Inflammatory macrophage treated with lipopolysaccharide for 1 hour (primary cell): ENCODE measurements at regions not wholly inside any gene's neighbourhood (a gene's known extent, or its start where the extent isn't known, plus 50 kb on each side); places are given as distances from the start of the nearest gene placed in this dataset.

ENCODE experiments used
- DNase-seq, 2 donors: peaks; one replicate each; pipeline ENCODE4 v3.0.0-alpha.2; 2020 to 2022

- DNase-seq: no peak
Measured at GRCh38 chr10:125397608-125398007, 237.2 kb upstream of the CTBP2 start.

- no peak for DNase-seq
Measured at GRCh38 chr10:125396676-125397075, 236.3 kb upstream of the CTBP2 start.

- DNase-seq: no peak
Measured at GRCh38 chr10:125392609-125393008, 232.2 kb upstream of the CTBP2 start.

DNA sequence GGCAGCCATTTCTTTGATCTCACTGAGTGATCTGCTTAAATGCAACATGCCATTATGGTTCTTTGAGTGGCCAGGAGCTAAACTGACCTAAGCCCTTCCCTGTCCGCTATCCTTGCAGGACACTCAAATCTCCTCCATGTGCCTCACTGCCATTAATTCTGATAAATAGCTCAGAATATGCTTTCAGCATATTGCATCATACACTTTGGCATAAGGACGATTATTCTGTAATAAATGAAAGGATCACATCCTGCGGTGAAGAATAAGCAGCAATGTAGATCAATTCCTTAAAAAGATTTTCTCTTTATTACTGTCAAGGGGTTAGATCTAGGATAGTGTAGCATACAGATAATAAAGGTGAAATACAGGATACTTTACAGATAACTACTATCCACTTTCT, 231.8 kb upstream of the CTBP2 start:
- no peak for DNase-seq

DNA sequence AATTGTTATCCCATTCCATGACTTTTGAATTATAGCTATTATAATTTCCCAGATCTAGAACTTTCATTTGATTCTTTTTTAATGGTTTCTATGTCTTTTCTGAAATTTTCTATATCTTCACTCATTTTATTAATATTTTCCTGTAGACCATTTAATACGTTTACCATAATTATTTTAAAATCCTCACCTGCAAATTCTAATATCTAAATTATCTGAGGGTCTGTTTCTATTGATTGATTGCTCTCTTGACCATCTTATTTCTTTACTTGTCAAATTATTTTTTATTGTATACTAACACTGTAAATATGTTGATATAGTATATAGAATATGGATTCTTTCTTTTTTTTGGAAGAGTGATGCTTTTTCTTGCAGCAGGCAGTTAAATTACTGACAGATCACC, 229.3 kb upstream of the CTBP2 start:
- DNase-seq: no peak

GRCh38 chr10:125379592-125379991, 219.2 kb upstream of the CTBP2 start:
- no peak for DNase-seq

GRCh38 chr10:125377368-125377767, 217.0 kb upstream of the CTBP2 start:
- no peak for DNase-seq

DNA sequence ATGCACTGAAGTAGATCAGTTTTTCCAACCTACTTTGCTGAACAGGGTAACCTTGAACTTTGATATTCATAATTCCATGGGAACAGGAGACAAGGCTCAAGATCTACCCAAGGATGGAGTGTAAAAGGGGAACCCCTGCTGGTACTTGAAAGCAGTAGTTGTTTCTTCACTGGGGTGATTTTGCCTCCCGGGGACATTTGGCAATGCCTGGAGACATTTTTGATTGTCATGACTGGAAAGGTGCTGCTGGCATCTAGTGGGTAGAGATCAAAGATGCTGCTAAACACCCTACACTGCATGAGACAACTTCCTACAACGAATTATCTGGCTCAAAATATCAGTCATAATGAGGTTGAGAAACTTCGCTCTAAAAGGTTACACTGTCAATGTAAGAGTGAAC, 214.8 kb upstream of the CTBP2 start:
- no peak for DNase-seq

DNA sequence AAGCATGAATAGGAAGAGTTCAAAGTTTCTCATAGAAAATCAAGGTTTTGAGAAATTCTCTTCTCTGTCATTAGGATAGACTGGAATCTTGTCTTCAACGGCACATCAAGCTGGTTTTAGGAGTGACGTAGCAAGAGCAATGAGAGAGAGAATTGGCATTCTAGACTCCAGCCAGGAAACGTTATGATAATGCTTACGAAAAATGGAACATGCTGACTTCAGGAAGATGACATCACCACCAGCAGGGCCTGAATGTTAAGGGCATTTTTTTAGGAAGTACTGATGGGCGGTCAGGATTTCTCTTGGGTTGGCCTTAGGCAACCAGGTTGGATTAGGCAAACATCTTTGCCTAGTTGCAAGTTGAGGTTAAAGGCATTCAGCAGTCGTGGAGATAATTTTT, 213.2 kb upstream of the CTBP2 start:
- peak; percentile 7 to 11 for DNase-seq

GRCh38 chr10:125370578-125370977, 210.2 kb upstream of the CTBP2 start:
- DNase-seq: no peak

- no peak for DNase-seq
Measured at GRCh38 chr10:125369382-125370326, 209.3 kb upstream of the CTBP2 start.

GRCh38 chr10:125368146-125368545, 207.8 kb upstream of the CTBP2 start:
- DNase-seq: no peak

DNA sequence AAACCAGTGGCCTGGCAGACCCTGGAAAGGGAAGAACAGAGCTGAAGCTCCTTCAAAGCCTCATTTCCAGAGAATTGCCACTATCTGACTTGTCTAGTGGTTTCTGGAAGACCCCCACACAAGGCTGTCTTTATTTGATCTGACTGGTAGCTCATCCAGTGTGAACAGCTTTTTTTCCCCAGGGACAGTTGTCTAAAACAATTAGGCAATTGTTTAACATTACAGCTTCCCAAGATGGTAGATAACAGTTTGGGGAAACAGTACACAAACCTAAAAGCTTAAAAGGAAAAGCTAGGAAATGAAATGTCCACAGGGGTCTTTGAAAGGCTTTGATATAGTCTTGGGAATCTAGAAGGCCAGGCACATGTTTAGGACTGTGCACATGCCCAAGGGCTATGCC, 203.4 kb upstream of the CTBP2 start:
- DNase-seq: no peak

DNA sequence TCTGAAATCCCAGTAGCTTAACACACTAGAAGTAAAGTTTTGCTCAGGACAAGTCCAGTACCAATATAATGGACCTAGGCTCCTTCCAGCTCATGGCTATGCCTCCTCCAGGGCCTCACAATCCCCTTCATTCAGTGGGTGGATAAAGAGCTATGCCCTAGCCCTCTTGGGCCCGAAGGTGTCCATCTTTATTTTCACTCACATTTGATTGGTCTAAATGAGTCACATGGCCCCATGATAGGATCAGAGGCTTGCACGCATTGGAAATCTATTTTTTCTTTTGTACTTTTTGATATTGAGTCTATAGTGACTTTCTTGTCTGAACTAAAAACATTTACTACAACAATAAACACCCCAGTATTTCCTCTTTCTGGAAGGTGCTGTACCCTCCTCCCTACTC, 202.6 kb upstream of the CTBP2 start:
- DNase-seq: no peak

DNA sequence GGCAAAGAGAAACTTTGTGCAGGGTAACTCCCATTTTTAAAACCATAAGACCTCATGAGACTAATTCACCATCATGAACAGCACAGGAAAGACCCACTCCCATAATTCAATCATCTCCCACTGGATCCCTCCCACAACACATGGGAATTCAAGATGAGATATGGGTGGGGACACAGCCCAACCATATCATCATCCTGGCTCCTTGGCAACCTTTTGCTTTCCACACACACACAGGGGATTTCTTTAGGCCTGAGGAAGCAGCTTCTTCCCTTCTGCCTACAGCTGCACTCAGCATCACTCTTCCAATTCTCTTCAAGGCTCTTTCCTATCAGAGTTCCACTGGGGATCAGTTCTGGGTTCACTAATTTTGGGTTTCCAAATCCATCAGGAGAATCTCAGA, 199.0 kb upstream of the CTBP2 start:
- DNase-seq: no peak

DNA sequence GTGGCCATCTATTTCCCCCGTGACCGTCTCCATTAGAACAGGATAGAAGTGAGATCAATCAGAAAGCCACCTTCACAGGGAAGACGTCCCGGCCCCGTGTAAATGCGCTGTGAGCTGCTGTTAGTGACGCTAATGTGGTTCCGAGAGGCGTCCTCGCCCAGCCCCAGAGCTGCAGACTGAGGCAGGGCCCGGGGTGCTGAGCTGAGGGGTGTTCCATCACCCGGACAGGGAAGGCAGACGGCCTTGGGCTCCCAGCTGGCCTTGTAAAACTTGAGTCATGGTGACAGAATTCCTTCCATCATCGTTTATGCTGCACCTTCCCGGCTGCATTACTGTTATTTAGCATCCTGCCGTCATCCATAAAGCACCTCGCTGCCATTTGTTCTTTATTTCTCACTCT, 195.3 kb upstream of the CTBP2 start:
- DNase-seq: no peak

GRCh38 chr10:125350519-125350918, 190.2 kb upstream of the CTBP2 start:
- no peak for DNase-seq

DNA sequence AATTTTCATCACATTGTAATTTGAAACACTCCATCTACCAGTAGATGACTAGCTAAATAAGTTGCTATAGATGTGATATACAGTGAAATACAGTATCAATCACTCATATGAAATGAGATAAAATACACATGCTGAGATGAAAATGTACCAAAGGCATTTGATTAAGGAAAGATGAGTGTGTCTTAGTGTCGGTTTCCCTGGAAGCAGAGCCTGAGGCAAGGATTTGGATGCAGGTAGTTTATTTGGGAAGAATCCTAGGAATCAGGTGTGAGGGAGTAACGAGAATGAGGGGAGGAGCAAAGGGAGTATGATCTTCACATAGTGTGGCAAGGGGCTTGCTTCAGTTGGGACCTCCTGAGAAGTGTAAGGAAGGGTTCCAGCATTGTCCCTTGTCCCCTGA, 188.2 kb upstream of the CTBP2 start:
- DNase-seq: no peak

DNA sequence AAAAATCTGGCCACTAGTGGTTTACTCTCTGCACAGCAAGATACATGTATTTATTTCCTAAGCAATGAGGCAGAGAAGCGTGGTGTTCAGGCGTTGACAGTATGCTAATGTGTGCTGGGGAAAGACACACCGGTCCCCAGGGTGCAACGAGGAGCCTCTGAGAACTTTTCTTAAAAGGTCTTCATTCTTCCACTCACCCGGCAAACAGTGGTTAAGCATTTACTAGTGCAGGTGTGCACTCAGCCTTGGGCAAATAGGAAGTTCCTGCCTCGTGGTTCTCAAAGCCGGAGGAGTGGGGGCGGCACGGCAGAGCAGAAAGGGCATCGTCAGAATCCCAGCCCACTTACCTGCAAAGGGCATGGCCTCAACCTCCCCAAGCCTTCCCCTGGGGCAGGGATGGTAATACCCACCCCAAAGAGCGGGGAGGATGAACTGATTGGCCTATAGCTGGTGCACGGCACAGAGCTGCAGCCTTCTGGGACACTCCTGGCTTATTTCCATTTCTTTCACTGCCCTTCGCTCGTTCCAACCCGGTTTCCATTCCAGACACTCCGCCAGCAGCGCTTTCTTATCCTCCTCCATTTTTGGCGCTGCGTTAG, 184.3 kb upstream of the CTBP2 start:
- DNase-seq: no peak

GRCh38 chr10:125343983-125344382, 183.6 kb upstream of the CTBP2 start:
- no peak for DNase-seq

DNA sequence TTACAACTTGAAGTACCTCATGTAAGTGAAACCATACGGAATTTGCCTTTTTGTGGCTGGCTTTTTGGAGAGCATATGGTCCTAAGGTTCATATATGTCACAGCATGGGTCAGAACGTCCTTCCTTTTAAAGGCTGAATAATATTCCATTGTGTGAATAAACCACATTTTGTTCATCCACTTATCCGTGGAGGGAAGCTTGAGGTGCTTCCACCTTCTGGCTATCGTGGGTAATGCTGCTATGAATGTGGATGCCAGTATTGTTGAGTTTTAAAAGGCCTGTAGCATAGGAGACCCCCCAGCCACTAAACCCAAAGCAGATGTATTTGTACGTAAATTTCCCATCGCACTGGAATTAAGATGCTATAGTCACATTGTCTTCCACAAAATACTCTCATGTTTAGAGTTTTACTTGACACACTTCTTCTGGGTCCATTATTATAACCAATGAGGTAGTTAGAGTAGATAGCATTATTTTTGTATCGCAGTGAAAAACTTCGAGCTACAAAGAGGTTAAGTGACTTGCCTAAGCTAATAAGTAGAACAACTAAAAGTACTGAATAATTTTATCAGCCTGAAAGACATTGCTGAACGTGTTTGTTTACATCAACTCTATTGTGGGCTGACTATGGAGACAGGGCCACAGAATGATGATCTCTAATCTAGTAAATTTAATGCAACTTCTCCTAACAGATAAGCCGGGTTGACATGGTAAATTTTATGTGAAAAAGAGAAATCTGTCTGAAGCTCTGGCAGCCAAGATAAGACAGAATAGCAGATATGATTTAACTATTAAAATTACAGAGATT, 183.0 kb upstream of the CTBP2 start:
- peak in 1 of 2 donors; percentile 24 for DNase-seq

- DNase-seq: no peak
Measured at GRCh38 chr10:125341611-125342010, 181.2 kb upstream of the CTBP2 start.

GRCh38 chr10:125340903-125341302, 180.5 kb upstream of the CTBP2 start:
- peak; percentile 1 to 4 for DNase-seq

DNA sequence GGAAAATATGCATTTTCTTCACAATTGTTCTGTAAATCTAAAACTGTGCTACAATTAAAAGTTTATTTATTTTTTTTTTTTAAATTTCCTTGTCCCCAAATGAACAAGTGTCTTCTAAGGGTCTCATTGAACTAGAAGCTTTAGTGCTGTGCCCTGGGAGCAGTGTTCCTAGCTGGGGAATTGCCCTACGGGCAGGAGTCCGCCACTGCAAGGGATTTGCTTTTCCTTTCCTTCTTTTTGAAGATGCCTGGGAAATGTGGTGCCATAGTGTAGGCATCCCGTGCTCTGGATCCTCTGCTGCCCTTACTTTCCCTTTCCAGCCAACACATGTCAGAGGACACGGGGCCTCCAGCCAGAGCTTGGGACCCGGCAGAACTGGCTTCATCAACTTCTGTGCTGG, 177.1 kb upstream of the CTBP2 start:
- no peak for DNase-seq
